ENCODE measurements at regions not wholly inside any gene's neighbourhood (a gene's known extent, or its start where the extent isn't known, plus 50 kb on each side); places are given as distances from the start of the nearest gene placed in this dataset.
"Not testable (repeated sequence)": the region's sequence is repeated elsewhere in the genome, so short reads cannot be mapped to it uniquely, and the experiment has no call there.

- in situ Hi-C loops (cut with HindIII; ENCODE audit: low pct_ligation_motif_present, low pct_unique_long_range_greater_than_20kb, low sequenced_read_pairs) = no loop called here
- no peak for DNase-seq
These were observed 53.1 kb upstream of the STK39 start for GRCh38 chr2:168300460-168300859.

- in situ Hi-C loops (cut with HindIII; ENCODE audit: low pct_ligation_motif_present, low pct_unique_long_range_greater_than_20kb, low sequenced_read_pairs) = no loop called here
- DNase-seq = no peak
These were observed 56.8 kb upstream of the STK39 start for GRCh38 chr2:168304024-168304681.

- no peak for DNase-seq
- in situ Hi-C loops (cut with HindIII; ENCODE audit: low pct_ligation_motif_present, low pct_unique_long_range_greater_than_20kb, low sequenced_read_pairs) = no loop called here
These were observed 60.0 kb upstream of the STK39 start for GRCh38 chr2:168307379-168307778.

- DNase-seq = no peak
- in situ Hi-C loops (cut with HindIII; ENCODE audit: low pct_ligation_motif_present, low pct_unique_long_range_greater_than_20kb, low sequenced_read_pairs) = no loop called here
These were observed 63.2 kb upstream of the STK39 start for GRCh38 chr2:168310580-168310979.

GRCh38 chr2:168311261-168311910, 64.0 kb upstream of the STK39 start:
- in situ Hi-C loops (cut with HindIII; ENCODE audit: low pct_ligation_motif_present, low pct_unique_long_range_greater_than_20kb, low sequenced_read_pairs) = no loop called here
- no peak for DNase-seq

- no peak for DNase-seq
- in situ Hi-C loops (cut with HindIII; ENCODE audit: low pct_ligation_motif_present, low pct_unique_long_range_greater_than_20kb, low sequenced_read_pairs) = no loop called here
These were observed 64.8 kb upstream of the STK39 start for GRCh38 chr2:168312036-168312822.

- no peak for DNase-seq
- in situ Hi-C loops (cut with HindIII; ENCODE audit: low pct_ligation_motif_present, low pct_unique_long_range_greater_than_20kb, low sequenced_read_pairs) = no loop called here
These were observed 66.8 kb upstream of the STK39 start for GRCh38 chr2:168314236-168314635.

- no peak for DNase-seq
- in situ Hi-C loops (cut with HindIII; ENCODE audit: low pct_ligation_motif_present, low pct_unique_long_range_greater_than_20kb, low sequenced_read_pairs) = no loop called here
These were observed 68.1 kb upstream of the STK39 start for GRCh38 chr2:168315331-168316072.

- in situ Hi-C loops (cut with HindIII; ENCODE audit: low pct_ligation_motif_present, low pct_unique_long_range_greater_than_20kb, low sequenced_read_pairs) = no loop called here
These were observed 68.7 kb upstream of the STK39 start for GRCh38 chr2:168316073-168316440.

GRCh38 chr2:168317282-168317681, 69.9 kb upstream of the STK39 start:
- in situ Hi-C loops (cut with HindIII; ENCODE audit: low pct_ligation_motif_present, low pct_unique_long_range_greater_than_20kb, low sequenced_read_pairs) = no loop called here
- no peak for DNase-seq

More at GRCh38 chr2:168316073-168316440, 68.7 kb upstream of the STK39 start:
- DNase-seq = no peak

- in situ Hi-C loops (cut with HindIII; ENCODE audit: low pct_ligation_motif_present, low pct_unique_long_range_greater_than_20kb, low sequenced_read_pairs) = no loop called here
- no peak for DNase-seq
These were observed 72.9 kb upstream of the STK39 start for GRCh38 chr2:168320267-168320666.

- in situ Hi-C loops (cut with HindIII; ENCODE audit: low pct_ligation_motif_present, low pct_unique_long_range_greater_than_20kb, low sequenced_read_pairs) = no loop called here
- DNase-seq = no peak
These were observed 75.1 kb upstream of the STK39 start for GRCh38 chr2:168322325-168323007.

GRCh38 chr2:168323529-168324021, 76.2 kb upstream of the STK39 start:
- in situ Hi-C loops (cut with HindIII; ENCODE audit: low pct_ligation_motif_present, low pct_unique_long_range_greater_than_20kb, low sequenced_read_pairs) = no loop called here

GRCh38 chr2:168326572-168326971, 79.2 kb upstream of the STK39 start:
- DNase-seq = no peak
- in situ Hi-C loops (cut with HindIII; ENCODE audit: low pct_ligation_motif_present, low pct_unique_long_range_greater_than_20kb, low sequenced_read_pairs) = no loop called here

More at GRCh38 chr2:168323529-168324021, 76.2 kb upstream of the STK39 start:
- no peak for DNase-seq

- in situ Hi-C loops (cut with HindIII; ENCODE audit: low pct_ligation_motif_present, low pct_unique_long_range_greater_than_20kb, low sequenced_read_pairs) = no loop called here
- DNase-seq = no peak
These were observed 79.9 kb upstream of the STK39 start for GRCh38 chr2:168327328-168327727.

- in situ Hi-C loops (cut with HindIII; ENCODE audit: low pct_ligation_motif_present, low pct_unique_long_range_greater_than_20kb, low sequenced_read_pairs) = no loop called here
- DNase-seq = no peak
These were observed 81.0 kb upstream of the STK39 start for GRCh38 chr2:168328421-168328820.

GRCh38 chr2:168330624-168331423, 83.4 kb upstream of the STK39 start:
- in situ Hi-C loops (cut with HindIII; ENCODE audit: low pct_ligation_motif_present, low pct_unique_long_range_greater_than_20kb, low sequenced_read_pairs) = no loop called here
- no peak for DNase-seq

- DNase-seq; in situ Hi-C loops (cut with HindIII; ENCODE audit: low pct_ligation_motif_present, low pct_unique_long_range_greater_than_20kb, low sequenced_read_pairs): not testable (repeated sequence)
These were observed 87.9 kb upstream of the STK39 start for GRCh38 chr2:168335254-168335653.
